Ectodermal cell (in vitro differentiated cells): ENCODE measurements at regions not wholly inside any gene's neighbourhood (a gene's known extent, or its start where the extent isn't known, plus 50 kb on each side); places are given as distances from the start of the nearest gene placed in this dataset.

Experiments
- H3K27ac ChIP-seq: 2 replicates; pipeline ENCODE4 v1.7.0; 2013; ENCODE audit warnings: mild to moderate bottlenecking, low read depth, low read length; ENCODE audit not compliant: insufficient read depth, poor library complexity, severe bottlenecking
- H3K27me3 ChIP-seq: 2 replicates; pipeline ENCODE4 v1.7.0; 2013; ENCODE audit warnings: mild to moderate bottlenecking, low read length; ENCODE audit not compliant: insufficient read depth, control insufficient read depth, poor library complexity, severe bottlenecking
- H3K36me3 ChIP-seq: one replicate; pipeline ENCODE4 v1.7.0; 2013; ENCODE audit warnings: low read length; ENCODE audit not compliant: control insufficient read depth, insufficient read depth
- H3K4me1 ChIP-seq: one replicate; pipeline ENCODE4 v1.7.0; 2013; ENCODE audit warnings: low read length; ENCODE audit not compliant: control insufficient read depth, insufficient read depth
- H3K4me3 ChIP-seq: 2 replicates; pipeline ENCODE4 v1.7.0; 2013; ENCODE audit warnings: low read depth, low read length, control low read depth; ENCODE audit not compliant: insufficient read depth
- H3K9me3 ChIP-seq: 2 replicates; pipeline ENCODE4 v1.7.0; 2013; ENCODE audit warnings: mild to moderate bottlenecking, low read length, moderate library complexity; ENCODE audit not compliant: control insufficient read depth
- WGBS, 2 experiments: methylation state at CpG; one replicate each; pipeline ENCODE4 v1.1.7; 2013; ENCODE audit warnings: missing lambda C conversion rate in 2 of 2; 5-methylcytosine and 5-hydroxymethylcytosine counted together

DNA sequence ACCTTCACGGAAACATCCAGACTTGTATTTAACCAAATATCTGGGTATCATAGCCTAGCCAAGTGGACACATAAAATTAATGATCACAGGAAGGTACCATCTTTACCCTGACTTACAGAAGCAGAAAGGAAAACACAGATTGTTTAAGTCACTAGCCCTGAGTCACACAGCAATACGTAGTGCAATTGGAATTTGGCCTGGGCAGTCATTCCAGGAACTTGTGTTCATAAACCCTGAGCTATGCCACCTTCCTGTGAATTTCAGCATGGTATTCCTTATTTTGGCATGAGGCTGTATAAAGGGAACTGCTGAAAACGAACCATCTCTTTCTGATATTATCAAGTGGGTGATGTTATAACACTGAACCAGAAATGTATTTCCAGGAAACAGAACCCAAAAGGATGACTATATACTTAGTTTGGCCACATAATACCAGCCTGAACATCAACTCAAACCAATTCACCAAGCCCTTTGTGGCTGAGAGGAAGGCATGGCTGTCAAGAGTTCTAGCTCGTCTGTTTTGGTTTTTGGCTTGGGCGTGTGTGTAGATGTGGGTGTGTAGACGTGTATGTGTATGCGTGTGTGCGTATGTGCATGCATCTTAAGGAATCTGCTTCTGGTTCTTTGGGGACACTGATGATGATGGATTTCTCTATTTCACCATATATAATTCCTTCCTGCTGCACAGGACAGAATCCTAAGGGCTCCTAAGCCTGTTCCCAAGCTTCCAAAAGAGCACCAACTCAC lies 533.4 kb upstream of the ID2 start:
- no peaks in the 10 kb centered on the region for H3K27me3 ChIP-seq
- 93 to 95% methylated on average over 6 to 8 of the region's 8 CpGs for whole genome bisulfite sequencing, 2 experiments
- no peaks in the 10 kb centered on the region for H3K4me1 ChIP-seq
- no peaks in the 10 kb centered on the region for H3K9me3 ChIP-seq
- no peak overlapping the region for H3K4me3 ChIP-seq
- no peaks in the 10 kb centered on the region for H3K36me3 ChIP-seq
- H3K27ac ChIP-seq = no peak overlapping the region

DNA sequence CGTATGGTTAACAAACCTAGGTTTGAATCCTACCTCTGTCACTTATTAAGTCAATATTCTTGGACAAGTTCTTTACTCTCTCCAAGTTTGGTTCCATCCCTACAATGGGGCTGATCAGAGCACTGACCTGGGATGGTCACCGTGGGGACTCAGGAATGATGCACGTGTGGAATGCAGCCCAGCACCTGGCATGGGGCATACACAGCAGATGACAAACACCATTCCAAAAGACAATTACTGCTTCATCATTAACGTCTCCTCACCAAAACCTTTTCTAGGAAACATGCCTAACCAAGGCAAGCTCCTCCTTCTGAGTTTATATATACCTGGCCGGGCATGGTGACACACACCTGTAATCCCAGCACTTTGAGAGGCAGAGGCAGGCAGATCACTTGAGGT lies 532.9 kb upstream of the ID2 start:
- Histone ChIP-seq H3K27ac (no peak overlapping the region), H3K4me3 (no peak overlapping the region), H3K4me1 (no peaks in the 10 kb centered on the region), H3K27me3 (no peaks in the 10 kb centered on the region), H3K36me3 (no peaks in the 10 kb centered on the region), H3K9me3 (no peaks in the 10 kb centered on the region)
- WGBS, 2 experiments = 82 to 83% methylated on average over 5 of the region's 5 CpGs

DNA sequence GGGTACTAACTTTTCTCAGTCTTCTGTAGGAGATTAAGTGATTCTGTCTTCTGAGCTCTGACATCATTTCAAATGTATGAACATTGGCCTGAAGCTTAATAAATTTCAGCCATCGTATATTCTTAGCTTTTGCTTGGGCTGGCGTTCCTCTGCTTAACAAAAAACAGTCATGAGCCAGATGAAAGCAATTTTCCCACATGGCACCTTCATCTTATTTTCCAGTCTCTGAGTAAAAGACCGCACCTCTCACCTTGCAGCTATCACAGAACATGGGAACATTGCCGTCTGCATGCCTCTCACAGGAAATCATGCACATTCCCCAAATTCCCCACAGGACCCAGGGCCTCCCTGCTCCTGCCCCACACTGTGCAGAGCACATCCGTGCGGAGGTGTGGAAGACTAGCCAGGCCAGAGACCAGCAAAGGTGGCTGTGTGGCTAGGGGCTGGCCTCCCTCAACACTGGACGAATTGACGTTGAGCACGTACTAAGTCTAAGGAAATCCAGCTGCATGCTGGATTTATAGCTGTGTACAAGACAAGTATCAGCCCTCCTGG lies 531.8 kb upstream of the ID2 start:
- no peaks in the 10 kb centered on the region for H3K9me3 ChIP-seq
- no peaks in the 10 kb centered on the region for H3K36me3 ChIP-seq
- no peaks in the 10 kb centered on the region for H3K4me1 ChIP-seq
- H3K27me3 ChIP-seq = no peaks in the 10 kb centered on the region
- no peak overlapping the region for H3K4me3 ChIP-seq
- 89 to 91% methylated on average over 9 of the region's 9 CpGs for WGBS, 2 experiments
- no peak overlapping the region for H3K27ac ChIP-seq

DNA sequence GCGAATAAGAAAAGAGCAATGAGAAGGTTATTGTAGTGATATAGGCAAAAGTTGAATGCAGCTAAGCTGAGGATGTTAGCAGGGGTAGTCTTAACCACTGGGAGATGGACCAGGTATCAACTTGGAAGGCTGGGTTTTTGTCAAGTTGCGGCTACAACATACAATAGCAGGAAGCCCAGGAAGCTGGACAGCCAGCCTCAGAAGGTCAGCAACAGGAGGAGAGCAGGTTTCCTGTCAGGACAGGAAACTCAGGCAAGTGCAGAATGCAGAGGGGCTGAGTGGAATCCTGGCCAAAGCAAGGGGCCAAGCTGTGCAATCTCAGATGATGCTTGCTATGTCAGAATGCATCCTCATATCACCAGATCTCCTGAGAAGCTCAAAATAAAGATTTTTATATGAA lies 530.0 kb upstream of the ID2 start:
- 91 to 93% methylated on average over 2 of the region's 2 CpGs for WGBS, 2 experiments
- no peaks in the 10 kb centered on the region for H3K36me3 ChIP-seq
- no peaks in the 10 kb centered on the region for H3K4me1 ChIP-seq
- H3K4me3 ChIP-seq = no peak overlapping the region
- no peaks in the 10 kb centered on the region for H3K27me3 ChIP-seq
- no peak overlapping the region for H3K27ac ChIP-seq
- no peaks in the 10 kb centered on the region for H3K9me3 ChIP-seq

DNA sequence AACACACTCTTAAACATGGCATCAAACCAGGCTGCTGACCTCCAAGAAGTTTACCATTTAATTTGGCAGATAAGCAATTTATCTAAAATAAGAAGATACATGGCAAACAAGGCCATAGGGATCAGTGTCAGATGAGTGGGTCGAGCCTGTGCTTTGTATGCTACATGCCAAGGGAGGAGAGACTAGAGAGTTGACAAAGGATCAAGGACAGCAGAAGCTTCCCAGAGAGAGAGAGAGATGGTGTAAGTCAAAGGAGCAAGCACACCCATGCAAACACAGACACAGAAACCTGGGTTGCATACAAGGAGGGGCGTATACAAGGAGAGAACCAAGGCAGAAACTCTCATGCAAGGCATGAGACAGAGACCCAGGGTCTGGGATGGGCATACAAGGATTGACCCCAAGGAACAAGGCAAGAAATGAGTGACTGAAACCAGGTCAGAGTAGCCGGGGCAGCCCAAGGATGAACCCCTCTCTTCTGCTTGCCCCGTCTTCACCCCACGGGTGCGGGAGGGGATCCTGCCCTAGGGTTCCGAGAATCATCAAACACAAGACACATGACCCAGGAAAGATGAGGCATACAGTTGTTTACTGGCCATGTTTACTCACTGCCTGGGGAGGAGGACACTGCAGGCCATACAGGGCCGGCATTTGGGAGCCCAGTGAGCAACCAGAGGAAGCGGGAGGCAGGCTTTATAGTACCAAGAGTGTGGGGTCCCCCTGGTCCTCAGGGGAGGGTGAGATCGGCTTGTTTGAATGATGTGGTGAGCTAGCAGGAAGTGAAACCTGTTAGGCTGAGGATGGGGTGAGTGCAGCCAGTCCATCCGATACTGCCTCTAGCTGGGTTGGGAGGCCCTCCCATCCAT lies 529.2 kb upstream of the ID2 start:
- Histone ChIP-seq H3K4me1 (no peaks in the 10 kb centered on the region), H3K27me3 (no peaks in the 10 kb centered on the region), H3K9me3 (no peaks in the 10 kb centered on the region), H3K27ac (no peak overlapping the region), H3K4me3 (no peak overlapping the region), H3K36me3 (no peaks in the 10 kb centered on the region)
- 90 to 91% methylated on average over 11 of the region's 11 CpGs for WGBS, 2 experiments

DNA sequence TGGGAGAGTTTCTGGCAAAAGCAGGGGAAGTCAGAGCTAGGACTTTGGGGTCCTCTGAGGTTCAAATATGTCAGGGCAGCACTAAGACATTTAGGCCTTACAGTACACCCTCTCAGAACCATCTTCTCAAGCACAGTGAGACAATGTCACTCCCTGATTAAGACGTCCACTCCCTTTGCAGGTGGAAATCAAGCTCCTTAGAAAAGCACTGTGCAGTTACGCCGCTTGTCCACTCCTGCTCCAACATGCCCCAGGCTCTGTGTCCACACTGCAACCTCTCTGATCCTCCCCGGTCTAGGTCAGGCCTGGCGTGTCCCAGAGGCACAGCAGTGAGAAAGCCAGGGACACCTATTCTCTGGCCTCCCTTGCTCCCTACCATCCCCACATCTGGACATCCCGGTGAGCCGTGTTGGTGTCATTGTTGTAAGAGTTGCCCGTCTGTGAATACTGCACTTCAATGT lies 528.6 kb upstream of the ID2 start:
- Histone ChIP-seq H3K4me1 (no peaks in the 10 kb centered on the region), H3K9me3 (no peaks in the 10 kb centered on the region), H3K27me3 (no peaks in the 10 kb centered on the region), H3K36me3 (no peaks in the 10 kb centered on the region), H3K27ac (no peak overlapping the region), H3K4me3 (no peak overlapping the region)
- WGBS, 2 experiments = 95 to 97% methylated on average over 8 of the region's 8 CpGs

DNA sequence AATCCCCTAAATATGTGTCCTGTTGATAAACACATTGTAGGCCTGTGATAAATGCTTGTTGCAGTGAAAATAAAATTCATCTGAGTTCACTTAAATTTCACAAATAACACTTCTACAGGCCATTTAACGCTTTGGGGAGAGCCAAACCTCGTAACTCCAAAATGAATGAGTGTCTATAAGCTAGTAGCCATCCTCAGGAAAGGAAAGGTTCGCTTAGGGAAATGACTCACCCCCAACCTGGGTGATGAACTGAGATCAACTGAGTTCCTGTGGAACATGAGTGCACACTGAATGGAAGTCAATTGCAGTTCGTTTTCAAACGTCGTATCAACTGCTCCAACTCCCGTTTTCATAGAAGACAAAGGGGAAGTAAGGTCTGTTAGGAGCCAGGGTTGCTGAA lies 527.6 kb upstream of the ID2 start:
- WGBS, 2 experiments = 91 to 93% methylated on average over 7 of the region's 7 CpGs
- no peak overlapping the region for H3K4me3 ChIP-seq
- H3K9me3 ChIP-seq = no peaks in the 10 kb centered on the region
- H3K4me1 ChIP-seq = no peaks in the 10 kb centered on the region
- no peaks in the 10 kb centered on the region for H3K27me3 ChIP-seq
- no peak overlapping the region for H3K27ac ChIP-seq
- H3K36me3 ChIP-seq = no peaks in the 10 kb centered on the region

DNA sequence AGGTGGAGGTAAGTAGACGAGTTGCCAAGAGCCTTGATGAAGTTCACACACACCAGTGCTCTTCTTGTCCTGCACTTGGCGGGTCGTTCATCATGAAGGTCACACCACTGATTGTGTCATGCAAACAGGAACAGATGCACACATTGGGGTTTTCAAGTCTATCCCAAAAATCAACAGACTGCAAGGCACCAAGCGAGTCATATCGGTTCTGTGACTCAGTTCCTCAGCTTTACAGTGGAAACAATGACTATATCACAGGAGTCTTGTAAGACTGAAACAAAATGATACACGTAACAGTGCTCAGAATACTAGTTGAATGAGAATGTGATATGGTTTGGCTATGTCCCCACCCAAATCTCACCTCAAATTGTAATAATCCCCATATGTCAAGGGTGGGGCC lies 526.9 kb upstream of the ID2 start:
- H3K9me3 ChIP-seq = no peaks in the 10 kb centered on the region

DNA sequence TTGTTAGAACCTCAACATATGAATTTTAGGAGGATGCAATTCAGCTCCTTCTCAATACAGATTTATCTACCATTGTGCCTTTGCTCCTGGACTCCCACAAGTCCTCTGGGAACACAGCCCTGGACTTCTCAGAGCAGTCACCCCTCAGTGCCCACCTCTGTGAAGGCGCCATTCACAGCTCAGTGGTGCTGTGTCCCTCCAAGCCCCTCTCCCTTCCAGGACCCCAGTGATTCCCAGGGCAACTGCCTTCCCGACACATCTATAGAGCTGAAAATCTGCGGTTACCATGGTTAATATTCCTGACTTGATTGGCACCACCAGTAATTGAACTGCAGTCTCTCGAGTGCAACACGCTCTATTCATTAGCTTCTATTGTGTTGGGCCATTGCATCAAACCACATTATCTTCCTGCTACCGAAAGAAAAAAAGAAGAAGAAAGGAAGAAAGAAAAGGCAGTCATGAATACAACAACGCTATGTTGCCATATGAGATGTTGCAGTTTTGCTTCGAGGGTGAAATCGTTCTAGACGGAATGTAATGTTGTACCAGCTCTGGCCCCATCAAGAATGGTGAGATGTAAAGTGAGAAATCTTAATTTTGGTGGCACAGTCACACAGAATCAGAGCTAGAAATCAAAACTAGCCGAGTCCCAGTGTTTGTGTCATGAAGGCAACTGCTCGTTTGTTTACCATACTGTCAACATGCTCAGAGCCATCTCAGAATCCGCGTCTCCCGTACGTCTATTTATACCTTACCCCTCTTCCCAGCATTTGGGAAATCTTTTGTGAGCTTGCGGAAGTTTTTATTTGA lies 524.0 kb upstream of the ID2 start:
- Histone ChIP-seq H3K4me3 (no peak overlapping the region), H3K9me3 (no peaks in the 10 kb centered on the region), H3K27ac (no peak overlapping the region), H3K27me3 (no peaks in the 10 kb centered on the region), H3K36me3 (no peaks in the 10 kb centered on the region), H3K4me1 (no peaks in the 10 kb centered on the region)
- WGBS, 2 experiments = 93% methylated on average over 17 of the region's 17 CpGs

More for the DNA sequence above, 526.9 kb upstream of the ID2 start:
- WGBS, 2 experiments = 94 to 96% methylated on average over 5 to 6 of the region's 6 CpGs
- Histone ChIP-seq H3K27me3 (no peaks in the 10 kb centered on the region), H3K27ac (no peak overlapping the region), H3K36me3 (no peaks in the 10 kb centered on the region), H3K4me1 (no peaks in the 10 kb centered on the region), H3K4me3 (no peak overlapping the region)
